ENCODE measurements at regions not wholly inside any gene's neighbourhood (a gene's known extent, or its start where the extent isn't known, plus 50 kb on each side); places are given as distances from the start of the nearest gene placed in this dataset.

DNA sequence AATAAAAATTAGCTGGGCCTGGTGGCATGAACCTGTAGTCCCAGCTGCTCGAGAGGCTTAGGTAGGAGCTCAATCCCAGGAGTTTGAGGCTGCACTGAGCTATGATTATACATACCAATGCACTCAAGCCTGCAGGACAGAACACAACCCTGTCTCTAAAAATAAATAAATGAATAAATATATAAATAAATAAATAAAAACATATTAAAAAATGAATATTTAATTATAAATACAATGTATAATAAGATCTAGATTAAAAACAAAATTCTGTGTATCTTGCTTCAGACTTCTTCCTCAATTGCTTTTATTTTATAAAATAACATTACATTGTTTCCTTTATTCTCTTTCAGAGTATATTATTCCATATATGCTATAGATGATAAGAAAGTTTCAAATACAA, 1964.1 kb downstream of the PCDH9 start:
- H2BK12ac ChIP-seq (ENCODE audit: insufficient read length, low read depth, low read length), result no peak overlapping the region
- H3K4ac ChIP-seq (ENCODE audit: low read depth, low read length), result no peak overlapping the region
- no peak overlapping the region for H2BK20ac ChIP-seq (ENCODE audit: low read depth, low read length, poor library complexity, severe bottlenecking)
- no peak overlapping the region for H3K18ac ChIP-seq (ENCODE audit: insufficient read length, low read depth, low read length)
- H2BK15ac ChIP-seq (ENCODE audit: low read depth, low read length), result no peak overlapping the region
- H3K79me1 ChIP-seq (ENCODE audit: insufficient read depth, low read depth, low read length, poor library complexity, severe bottlenecking), result no peaks in the 10 kb centered on the region
- no peak overlapping the region for H3K9ac ChIP-seq (ENCODE audit: extremely low read depth, insufficient read length, low read length)
- H3T11ph ChIP-seq (ENCODE audit: low read length), result no peak overlapping the region
- H3K23me2 ChIP-seq (ENCODE audit: insufficient read length, low read depth, low read length, poor library complexity, severe bottlenecking), result no peaks in the 10 kb centered on the region
- Mint-ChIP-seq H3K9me3 (peaks cover 0 to 3% of the 10 kb centered on the region in 2 experiments; a peak in 2 of 5 replicates), H3K36me3 (ENCODE audit: insufficient read depth in 1 of 3, low read depth in 3 of 3) (peaks cover 0 to under 1% (median 0%) of the 10 kb centered on the region in 3 experiments; a peak in 2 of 7 replicates), H3K27me3 (ENCODE audit: low read depth) (no peaks in the 10 kb centered on the region), H3K4me1 (peaks cover 5 to 6% of the 10 kb centered on the region in 2 experiments), H3K27ac (no peak overlapping the region), H3K4me3 (no peak overlapping the region)
- no peaks in the 10 kb centered on the region for H3K9me3 ChIP-seq (ENCODE audit: control insufficient read depth, low read depth, low read length)
- no peak overlapping the region for H3K23ac ChIP-seq (ENCODE audit: insufficient read length, low read depth, low read length)
- no peaks in the 10 kb centered on the region for H3K27me3 ChIP-seq (ENCODE audit: insufficient read depth, low read length)
- H4K5ac ChIP-seq (ENCODE audit: insufficient read length, low read depth, low read length), result no peak overlapping the region
- no peak for DNase-seq
- no peak overlapping the region for H3K4me2 ChIP-seq (ENCODE audit: insufficient read depth, insufficient read length, low read length)
- TF ChIP-seq, protein P1, sequence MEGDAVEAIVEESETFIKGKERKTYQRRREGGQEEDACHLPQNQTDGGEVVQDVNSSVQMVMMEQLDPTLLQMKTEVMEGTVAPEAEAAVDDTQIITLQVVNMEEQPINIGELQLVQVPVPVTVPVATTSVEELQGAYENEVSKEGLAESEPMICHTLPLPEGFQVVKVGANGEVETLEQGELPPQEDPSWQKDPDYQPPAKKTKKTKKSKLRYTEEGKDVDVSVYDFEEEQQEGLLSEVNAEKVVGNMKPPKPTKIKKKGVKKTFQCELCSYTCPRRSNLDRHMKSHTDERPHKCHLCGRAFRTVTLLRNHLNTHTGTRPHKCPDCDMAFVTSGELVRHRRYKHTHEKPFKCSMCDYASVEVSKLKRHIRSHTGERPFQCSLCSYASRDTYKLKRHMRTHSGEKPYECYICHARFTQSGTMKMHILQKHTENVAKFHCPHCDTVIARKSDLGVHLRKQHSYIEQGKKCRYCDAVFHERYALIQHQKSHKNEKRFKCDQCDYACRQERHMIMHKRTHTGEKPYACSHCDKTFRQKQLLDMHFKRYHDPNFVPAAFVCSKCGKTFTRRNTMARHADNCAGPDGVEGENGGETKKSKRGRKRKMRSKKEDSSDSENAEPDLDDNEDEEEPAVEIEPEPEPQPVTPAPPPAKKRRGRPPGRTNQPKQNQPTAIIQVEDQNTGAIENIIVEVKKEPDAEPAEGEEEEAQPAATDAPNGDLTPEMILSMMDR (conservative IDR thresholded peaks at IDR 0.05), result no peak
- H3K27ac ChIP-seq (ENCODE audit: insufficient read length, low read depth, low read length), result no peak overlapping the region
- no peak overlapping the region for H2BK120ac ChIP-seq (ENCODE audit: low read depth, low read length, poor library complexity, severe bottlenecking)
- H2BK5ac ChIP-seq (ENCODE audit: insufficient read length, low read length), result no peak overlapping the region
- no peak overlapping the region for H2AK5ac ChIP-seq (ENCODE audit: insufficient read length, low read length)
- no CpG with 5 or more reads among the region's 1 CpG for WGBS (ENCODE audit: extremely low coverage, insufficient read length, low lambda C conversion rate)
- no peak overlapping the region for H2AFZ ChIP-seq (ENCODE audit: low read length)
- H4K91ac ChIP-seq (ENCODE audit: insufficient read length, low read depth, low read length), result no peak overlapping the region
- no peak overlapping the region for H4K8ac ChIP-seq (replicated peaks; ENCODE audit: insufficient read length, low read depth, low read length)
- no peaks in the 10 kb centered on the region for H3K4me1 ChIP-seq (ENCODE audit: insufficient read depth, low read length)
- H3K79me2 ChIP-seq (ENCODE audit: insufficient read depth, low read length), result no peaks in the 10 kb centered on the region; the same call in 1 of the 2 replicates
- H3K14ac ChIP-seq (ENCODE audit: insufficient read depth, low read length), result no peak overlapping the region
- no peak overlapping the region for H3K56ac ChIP-seq (ENCODE audit: insufficient read length, low read depth, low read length)
- no peaks in the 10 kb centered on the region for H4K20me1 ChIP-seq (ENCODE audit: control insufficient read depth, insufficient read depth, insufficient read length)
